ENCODE measurements at regions not wholly inside any gene's neighbourhood (a gene's known extent, or its start where the extent isn't known, plus 50 kb on each side); places are given as distances from the start of the nearest gene placed in this dataset.

DNA sequence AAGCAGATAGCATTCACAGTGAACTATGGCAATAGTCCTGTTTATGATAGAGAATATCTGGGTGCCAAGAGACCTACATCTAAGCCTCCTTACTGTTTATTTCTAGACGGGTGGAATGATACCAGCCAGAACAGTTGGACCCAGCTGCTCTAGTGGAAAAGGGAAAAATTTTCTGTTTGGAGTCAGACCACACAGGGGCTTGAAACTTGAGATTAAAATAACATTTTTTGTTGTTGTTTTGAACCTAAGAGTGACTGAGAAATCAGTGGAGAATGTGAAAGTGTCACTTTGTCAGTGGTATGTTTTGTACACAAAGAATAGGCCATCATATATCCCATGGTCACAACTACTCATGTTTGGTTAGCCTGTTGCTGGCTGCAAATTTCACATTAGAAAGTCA, 105.7 kb downstream of the AGTR2 start:
- TF ChIP-seq FOXM1 (IDR thresholded peaks at IDR 0.05; ENCODE audit: low read depth), result no peak
- no peak for TF ChIP-seq JUND (IDR thresholded peaks at IDR 0.05)
- TF ChIP-seq CHD2 (IDR thresholded peaks at IDR 0.05; ENCODE audit: low read length, partially characterized antibody), result no peak
- no peak for TF ChIP-seq CTCF (IDR thresholded peaks at IDR 0.05)
- no peak for TF ChIP-seq SMC3 (IDR thresholded peaks at IDR 0.05; ENCODE audit: low read depth, low read length)
- TF ChIP-seq EP300 (IDR thresholded peaks at IDR 0.05; ENCODE audit: borderline replicate concordance in 1 of 2, low read depth in 1 of 2, low read length in 1 of 2), result no peak
- no peak for TF ChIP-seq REST (IDR thresholded peaks at IDR 0.05; ENCODE audit: low read depth, low read length)
- no peak for TF ChIP-seq USF2 (IDR thresholded peaks at IDR 0.05; ENCODE audit: borderline replicate concordance, low read depth, low read length)
- TF ChIP-seq NRF1 (IDR thresholded peaks at IDR 0.05; ENCODE audit: low read depth, low read length), result no peak
- TF ChIP-seq POLR2AphosphoS5 (IDR thresholded peaks at IDR 0.05; ENCODE audit: low read depth, low read length), result no peak
- no peak for TF ChIP-seq EZH2phosphoT487 (IDR thresholded peaks at IDR 0.05; ENCODE audit: borderline replicate concordance, low read depth)

Measured in SK-N-SH (cell line).